ENCODE measurements at regions not wholly inside any gene's neighbourhood (a gene's known extent, or its start where the extent isn't known, plus 50 kb on each side); places are given as distances from the start of the nearest gene placed in this dataset.

DNA sequence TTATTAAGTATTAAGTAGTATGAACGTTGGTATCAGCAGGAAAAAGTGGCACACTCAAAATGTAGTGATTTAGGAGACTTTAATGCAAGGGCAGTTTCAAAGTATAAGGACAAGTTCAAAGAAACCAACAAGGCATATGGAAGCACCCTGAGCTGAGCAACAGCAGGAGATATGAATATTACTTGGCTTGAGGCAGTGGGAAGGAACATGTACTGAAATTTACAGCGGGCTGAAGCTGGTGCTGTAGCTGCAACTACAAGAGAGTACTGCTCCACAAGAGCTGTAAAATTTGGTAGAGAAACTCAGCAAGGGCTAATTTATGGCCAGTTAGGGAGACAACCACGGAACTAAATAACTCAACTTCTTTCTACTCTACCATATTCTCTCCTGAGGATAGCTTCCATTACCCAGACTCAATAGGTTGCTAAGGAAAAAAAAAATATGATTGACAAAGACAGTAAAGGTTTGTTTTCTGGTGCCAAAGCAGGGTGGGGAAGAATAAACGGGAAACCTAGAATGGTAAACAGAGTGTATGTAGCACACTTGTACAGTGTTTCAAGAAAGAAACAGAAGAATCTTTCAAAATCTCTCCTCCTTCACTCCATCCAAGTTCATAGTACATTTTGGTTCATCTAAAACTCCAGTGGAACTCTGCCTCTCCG is 487.8 kb upstream of the MGAT4C start:
- no peak for DNase-seq (ENCODE audit: low read depth)
- TF ChIP-seq, protein P1, sequence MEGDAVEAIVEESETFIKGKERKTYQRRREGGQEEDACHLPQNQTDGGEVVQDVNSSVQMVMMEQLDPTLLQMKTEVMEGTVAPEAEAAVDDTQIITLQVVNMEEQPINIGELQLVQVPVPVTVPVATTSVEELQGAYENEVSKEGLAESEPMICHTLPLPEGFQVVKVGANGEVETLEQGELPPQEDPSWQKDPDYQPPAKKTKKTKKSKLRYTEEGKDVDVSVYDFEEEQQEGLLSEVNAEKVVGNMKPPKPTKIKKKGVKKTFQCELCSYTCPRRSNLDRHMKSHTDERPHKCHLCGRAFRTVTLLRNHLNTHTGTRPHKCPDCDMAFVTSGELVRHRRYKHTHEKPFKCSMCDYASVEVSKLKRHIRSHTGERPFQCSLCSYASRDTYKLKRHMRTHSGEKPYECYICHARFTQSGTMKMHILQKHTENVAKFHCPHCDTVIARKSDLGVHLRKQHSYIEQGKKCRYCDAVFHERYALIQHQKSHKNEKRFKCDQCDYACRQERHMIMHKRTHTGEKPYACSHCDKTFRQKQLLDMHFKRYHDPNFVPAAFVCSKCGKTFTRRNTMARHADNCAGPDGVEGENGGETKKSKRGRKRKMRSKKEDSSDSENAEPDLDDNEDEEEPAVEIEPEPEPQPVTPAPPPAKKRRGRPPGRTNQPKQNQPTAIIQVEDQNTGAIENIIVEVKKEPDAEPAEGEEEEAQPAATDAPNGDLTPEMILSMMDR (IDR thresholded peaks at IDR 0.05; ENCODE audit: insufficient read depth, low read length, poor library complexity, severe bottlenecking) = no peak
- Histone ChIP-seq H3K4me3 (ENCODE audit: low read depth, low read length) (no peak overlapping the region), H3K36me3 (ENCODE audit: control insufficient read depth, insufficient read depth, low read length) (no peaks in the 10 kb centered on the region), H3K27me3 (ENCODE audit: control insufficient read depth, insufficient read depth, low read length) (no peaks in the 10 kb centered on the region)

- H3K27me3 ChIP-seq (ENCODE audit: control insufficient read depth, insufficient read depth, low read length) = no peaks in the 10 kb centered on the region
- TF ChIP-seq, protein P1 (IDR thresholded peaks at IDR 0.05; ENCODE audit: insufficient read depth, low read length, poor library complexity, severe bottlenecking) = no peak
- DNase-seq (ENCODE audit: low read depth) = no peak
- H3K4me3 ChIP-seq (ENCODE audit: low read depth, low read length) = no peak overlapping the region
- H3K36me3 ChIP-seq (ENCODE audit: control insufficient read depth, insufficient read depth, low read length) = no peaks in the 10 kb centered on the region
These were observed 485.3 kb upstream of the MGAT4C start for GRCh38 chr12:86741531-86741930.

DNA sequence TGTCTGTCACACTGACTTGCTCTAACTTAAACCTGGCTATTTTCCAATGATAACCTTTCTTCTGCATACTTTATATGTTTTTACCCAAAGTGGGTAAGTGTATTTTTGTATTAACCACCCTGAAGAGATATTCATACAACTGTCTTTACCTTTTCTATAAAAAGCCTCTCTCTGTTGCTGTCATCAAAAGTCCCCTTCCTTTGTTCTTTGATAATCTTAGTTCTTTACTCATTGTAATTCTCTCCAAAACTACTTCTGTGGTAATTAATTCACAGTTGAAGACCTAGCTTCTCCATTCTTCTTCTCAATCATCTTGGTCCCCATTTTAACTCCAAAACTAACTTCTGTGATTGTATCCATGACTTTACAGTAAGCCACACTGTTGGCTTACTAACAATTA is 479.7 kb upstream of the MGAT4C start:
- H3K27me3 ChIP-seq (ENCODE audit: control insufficient read depth, insufficient read depth, low read length) = no peaks in the 10 kb centered on the region
- TF ChIP-seq, protein P1 (IDR thresholded peaks at IDR 0.05; ENCODE audit: insufficient read depth, low read length, poor library complexity, severe bottlenecking) = no peak
- H3K4me3 ChIP-seq (ENCODE audit: low read depth, low read length) = no peak overlapping the region
- H3K36me3 ChIP-seq (ENCODE audit: control insufficient read depth, insufficient read depth, low read length) = no peaks in the 10 kb centered on the region
- no peak for DNase-seq (ENCODE audit: low read depth)

DNA sequence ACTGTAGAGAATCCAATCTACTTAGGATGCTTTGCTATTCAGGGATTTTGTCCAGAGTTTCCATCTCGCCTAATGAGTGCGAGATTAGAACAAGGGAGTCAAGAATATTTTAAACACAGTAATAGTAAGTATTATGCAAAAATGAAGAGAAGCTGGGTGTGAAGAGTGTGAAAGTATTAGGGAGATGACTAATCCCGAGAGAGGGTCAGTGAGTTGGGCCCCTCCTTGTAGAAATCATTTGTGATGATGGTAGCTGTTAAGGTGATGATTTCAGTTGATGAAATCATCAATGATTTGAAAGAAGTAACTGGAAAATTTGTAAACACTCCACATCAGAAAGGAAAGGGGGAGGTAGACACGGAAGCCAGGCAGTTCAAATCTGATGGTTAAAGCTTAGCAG is 478.9 kb upstream of the MGAT4C start:
- H3K4me3 ChIP-seq (ENCODE audit: low read depth, low read length) = no peak overlapping the region
- H3K27me3 ChIP-seq (ENCODE audit: control insufficient read depth, insufficient read depth, low read length) = no peaks in the 10 kb centered on the region
- no peak for DNase-seq (ENCODE audit: low read depth)
- TF ChIP-seq, protein P1 (IDR thresholded peaks at IDR 0.05; ENCODE audit: insufficient read depth, low read length, poor library complexity, severe bottlenecking) = no peak
- H3K36me3 ChIP-seq (ENCODE audit: control insufficient read depth, insufficient read depth, low read length) = no peaks in the 10 kb centered on the region

GRCh38 chr12:86730233-86730632 is 474.0 kb upstream of the MGAT4C start:
- DNase-seq (ENCODE audit: low read depth) = no peak
- TF ChIP-seq, protein P1 (IDR thresholded peaks at IDR 0.05; ENCODE audit: insufficient read depth, low read length, poor library complexity, severe bottlenecking) = no peak
- Histone ChIP-seq H3K27me3 (ENCODE audit: control insufficient read depth, insufficient read depth, low read length) (no peaks in the 10 kb centered on the region), H3K4me3 (ENCODE audit: low read depth, low read length) (no peak overlapping the region), H3K36me3 (ENCODE audit: control insufficient read depth, insufficient read depth, low read length) (no peaks in the 10 kb centered on the region)

DNA sequence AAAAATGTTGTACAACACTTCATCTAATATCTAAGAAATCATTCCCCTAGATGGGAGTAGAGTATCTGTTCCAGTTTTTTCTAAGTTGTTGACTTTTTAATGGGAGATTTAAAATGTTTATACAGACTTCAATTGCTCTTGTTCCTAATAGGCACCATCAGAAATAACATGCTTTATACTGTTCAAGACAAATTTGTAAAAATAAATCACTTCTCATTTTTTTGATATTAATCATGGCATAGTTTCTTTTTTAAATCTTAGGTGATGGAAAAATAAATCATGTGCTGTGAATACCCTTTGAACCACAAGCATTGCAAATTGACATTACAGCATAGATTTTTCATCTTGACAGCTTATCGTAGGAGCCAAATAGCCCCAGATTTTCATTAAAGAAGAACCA is 473.5 kb upstream of the MGAT4C start:
- TF ChIP-seq, protein P1 (IDR thresholded peaks at IDR 0.05; ENCODE audit: insufficient read depth, low read length, poor library complexity, severe bottlenecking) = no peak
- H3K4me3 ChIP-seq (ENCODE audit: low read depth, low read length) = no peak overlapping the region
- DNase-seq (ENCODE audit: low read depth) = no peak
- H3K36me3 ChIP-seq (ENCODE audit: control insufficient read depth, insufficient read depth, low read length) = no peaks in the 10 kb centered on the region
- H3K27me3 ChIP-seq (ENCODE audit: control insufficient read depth, insufficient read depth, low read length) = no peaks in the 10 kb centered on the region
